ENCODE measurements at regions not wholly inside any gene's neighbourhood (a gene's known extent, or its start where the extent isn't known, plus 50 kb on each side); places are given as distances from the start of the nearest gene placed in this dataset.
"Not testable (repeated sequence)": the region's sequence is repeated elsewhere in the genome, so short reads cannot be mapped to it uniquely, and the experiment has no call there.

- no peak for DNase-seq
Measured at GRCh38 chr10:90975096-90975495, 54.2 kb upstream of the ANKRD1 start.

DNA sequence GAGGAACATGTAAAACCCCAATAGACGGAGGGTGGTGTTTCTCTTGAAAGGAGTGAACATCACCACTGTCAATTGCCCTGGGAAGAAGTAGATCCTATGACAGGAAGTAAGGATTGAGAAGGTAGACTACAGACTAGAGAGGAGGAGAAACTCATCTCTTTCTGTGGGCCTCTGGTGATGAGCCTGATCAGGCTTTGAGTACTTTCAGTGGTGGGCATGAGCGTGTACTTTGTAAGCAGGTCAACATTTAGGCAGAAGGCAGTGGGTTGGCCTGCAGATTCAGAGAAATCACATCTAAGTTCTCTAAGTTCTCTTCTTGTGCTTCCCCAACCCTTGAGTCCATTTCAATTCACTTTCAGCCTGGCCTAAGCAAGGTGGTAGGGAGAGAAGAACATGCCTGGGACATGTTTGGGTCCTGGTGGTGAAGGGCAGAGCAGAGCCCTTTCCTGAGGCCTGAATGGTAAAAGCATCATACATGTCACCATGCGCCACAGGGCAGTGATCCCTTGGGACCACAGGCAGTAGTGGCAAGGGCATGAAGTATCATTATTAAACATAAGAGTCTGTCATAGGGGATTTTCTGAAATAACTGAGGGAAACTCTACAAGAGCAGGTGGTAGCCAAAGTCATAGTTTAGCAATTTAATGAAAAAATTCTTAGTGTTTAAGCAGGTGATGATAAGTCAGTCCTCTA lies 56.4 kb upstream of the ANKRD1 start:
- no peak for DNase-seq

DNA sequence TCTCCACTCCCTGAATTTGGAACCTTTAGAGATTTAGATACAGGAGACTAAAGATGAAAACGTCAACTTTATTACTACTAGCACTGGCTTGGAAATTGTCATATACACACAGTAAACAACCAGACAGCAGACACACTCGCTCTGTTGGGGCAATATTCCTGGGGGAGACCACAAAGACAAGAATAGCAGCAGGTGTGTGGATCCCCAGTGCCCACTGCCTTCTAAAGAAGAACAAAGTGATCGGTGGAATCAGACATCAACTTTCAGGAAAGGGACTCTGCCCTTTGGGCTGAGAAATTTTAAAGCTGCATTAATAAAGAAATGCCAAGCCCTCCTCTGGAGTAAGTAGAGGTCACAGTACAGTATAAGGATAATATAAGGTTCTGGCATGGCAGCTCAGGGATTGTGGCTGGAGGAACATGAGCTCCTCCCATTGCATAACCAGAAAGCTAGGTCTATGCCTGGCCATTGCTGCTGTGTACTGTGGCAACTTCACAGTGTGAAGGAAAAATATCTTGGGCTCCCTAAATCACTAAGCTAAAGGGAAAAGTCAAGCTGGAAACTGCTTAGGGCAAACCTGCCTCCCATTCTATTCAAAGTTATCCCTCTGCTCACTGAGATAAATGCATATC lies 57.1 kb upstream of the ANKRD1 start:
- DNase-seq = no peak

DNA sequence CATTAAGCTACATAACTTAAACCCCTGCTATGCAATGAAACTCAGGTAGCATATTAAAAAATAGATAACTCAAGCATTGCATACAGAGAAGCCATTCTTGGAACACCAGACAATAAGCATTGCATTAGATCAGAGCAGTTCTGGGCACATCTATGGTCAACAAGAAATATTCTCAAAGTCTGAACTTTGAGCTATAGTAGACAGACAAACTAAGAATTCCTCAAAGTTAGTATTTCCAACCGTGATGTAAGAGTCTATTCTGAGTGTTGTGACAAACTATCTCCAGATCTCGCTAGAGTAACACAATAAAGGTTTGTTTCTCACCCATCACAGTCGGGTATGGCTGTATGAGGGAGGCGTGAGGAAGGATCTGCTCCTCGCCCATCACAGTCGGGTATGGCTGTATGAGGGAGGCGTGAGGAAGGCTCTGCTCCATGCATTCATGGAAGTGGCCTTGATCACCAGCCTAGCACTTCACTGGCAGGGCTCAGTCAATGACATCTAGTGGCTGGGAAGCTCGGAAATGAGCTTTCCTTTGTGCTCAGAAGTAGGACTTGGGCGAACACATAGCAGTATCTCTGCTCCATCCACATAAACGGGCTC lies 61.6 kb upstream of the ANKRD1 start:
- no peak for DNase-seq

DNA sequence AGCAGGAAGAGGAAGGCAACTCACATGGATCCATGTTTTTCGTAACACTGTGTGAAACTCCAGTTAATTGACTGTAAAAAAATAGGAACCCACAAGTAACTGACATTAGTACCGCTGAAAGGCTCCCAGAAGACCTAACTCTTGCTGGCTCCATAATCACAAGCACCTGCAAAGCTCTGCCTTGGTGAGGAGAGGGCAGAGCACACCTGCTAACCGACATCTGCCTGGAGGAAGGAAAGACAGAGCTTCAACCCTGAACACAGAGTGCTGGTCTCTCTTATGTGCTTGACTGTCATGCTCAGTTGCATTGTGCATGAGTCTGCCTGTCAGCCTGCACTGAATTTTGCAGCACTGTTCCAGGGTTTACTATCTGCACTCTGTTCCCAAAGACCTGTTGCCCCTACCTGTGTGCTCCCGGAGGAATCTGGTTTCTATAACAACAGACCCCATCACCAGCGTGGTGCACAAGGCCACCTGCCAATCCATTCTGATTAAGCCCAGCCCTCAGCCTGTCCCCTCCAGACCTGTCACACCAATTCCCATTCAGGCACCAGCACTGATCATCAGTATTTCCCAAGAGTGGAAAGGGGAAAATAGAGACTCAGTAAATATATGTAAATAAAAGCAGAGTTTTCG lies 63.1 kb upstream of the ANKRD1 start:
- no peak for DNase-seq

- DNase-seq = no peak
Measured at GRCh38 chr10:90984898-90985297, 64.0 kb upstream of the ANKRD1 start.

DNA sequence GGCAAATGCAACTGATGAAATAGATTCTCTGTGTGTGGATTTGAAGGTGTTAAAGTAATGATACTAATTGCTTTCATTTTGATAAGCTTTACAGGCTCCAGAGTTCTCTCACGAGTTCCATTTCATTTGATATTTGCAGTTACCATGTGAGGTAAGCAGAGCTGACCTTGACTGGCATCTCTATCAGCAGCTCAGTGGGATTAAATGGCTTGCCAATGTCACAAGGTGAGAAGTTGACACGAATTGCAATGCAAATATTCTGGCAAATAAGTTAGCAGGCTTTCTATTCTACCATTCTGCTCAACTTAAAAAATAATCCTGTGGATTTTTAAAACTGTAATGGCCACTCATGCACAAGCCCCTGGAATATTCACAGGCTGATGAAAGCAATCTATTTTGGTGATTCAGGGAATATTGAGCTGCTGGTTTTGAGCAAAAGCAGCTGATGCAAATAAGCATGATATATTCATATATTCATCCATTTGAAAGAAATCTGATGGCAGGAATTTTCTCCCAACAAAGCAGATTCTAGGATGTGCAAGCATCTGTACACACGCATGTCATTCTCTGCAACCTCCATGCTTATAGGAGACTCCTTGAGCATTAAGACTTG lies 64.5 kb upstream of the ANKRD1 start:
- no peak for DNase-seq

DNA sequence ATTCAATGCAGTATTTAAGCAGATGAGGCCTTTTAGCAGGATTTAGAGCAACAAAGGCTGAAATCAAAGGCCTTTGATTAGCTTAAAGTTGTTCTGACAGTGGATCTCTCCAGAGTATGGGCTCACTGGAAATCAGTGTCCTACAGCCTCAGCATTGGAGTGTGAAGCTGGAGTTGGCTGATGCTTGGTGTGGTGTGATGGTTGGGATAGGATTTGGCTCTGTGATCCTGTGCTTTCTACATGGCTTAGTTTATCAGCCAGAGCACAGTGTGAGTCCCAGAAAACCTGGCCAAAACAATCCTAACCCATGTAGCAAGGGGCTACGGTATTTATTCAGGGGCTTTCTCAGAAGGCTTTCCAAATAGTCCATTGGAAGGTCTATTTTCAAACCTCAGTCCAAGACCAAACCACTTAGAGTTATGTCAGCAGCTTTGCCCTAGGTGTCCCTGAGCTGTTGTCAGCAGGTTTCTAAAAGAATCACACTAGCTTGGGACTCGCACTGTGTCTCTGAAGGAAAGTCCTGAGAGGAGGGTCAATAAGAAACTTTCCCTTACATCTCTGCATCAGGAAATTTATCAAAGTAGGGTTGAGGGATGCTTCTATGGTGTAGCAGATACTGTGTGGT lies 65.4 kb upstream of the ANKRD1 start:
- DNase-seq = no peak

- DNase-seq = no peak
Measured at GRCh38 chr10:90986870-90987269, 66.0 kb upstream of the ANKRD1 start.

- DNase-seq = no peak
Measured at GRCh38 chr10:90987383-90987782, 66.5 kb upstream of the ANKRD1 start.

- DNase-seq = no peak
Measured at GRCh38 chr10:90988024-90988423, 67.1 kb upstream of the ANKRD1 start.

- no peak for DNase-seq
Measured at GRCh38 chr10:90988802-90989201, 67.9 kb upstream of the ANKRD1 start.

GRCh38 chr10:90989378-90989777 lies 68.5 kb upstream of the ANKRD1 start:
- DNase-seq = no peak

GRCh38 chr10:90992462-90992861 lies 71.6 kb upstream of the ANKRD1 start:
- no peak for DNase-seq

DNA sequence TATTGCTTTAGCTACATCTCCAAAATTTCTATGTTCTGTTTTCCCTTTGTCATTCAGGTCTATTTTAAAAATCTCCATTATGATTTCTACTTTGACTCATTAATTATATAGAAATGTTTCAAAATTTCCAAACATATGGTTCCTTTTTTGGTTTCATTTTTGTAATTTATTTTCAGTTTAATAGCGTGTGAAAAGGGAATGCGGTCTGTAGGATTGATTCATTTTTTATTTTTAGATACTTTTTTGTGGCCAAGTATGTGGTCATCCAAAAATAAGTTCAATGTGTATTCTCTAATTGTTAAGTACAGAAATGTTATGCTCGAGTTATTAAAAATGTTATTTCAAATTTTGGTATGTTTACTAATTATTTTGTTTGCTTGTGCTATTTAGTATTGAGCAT lies 72.5 kb upstream of the ANKRD1 start:
- no peak for DNase-seq

DNA sequence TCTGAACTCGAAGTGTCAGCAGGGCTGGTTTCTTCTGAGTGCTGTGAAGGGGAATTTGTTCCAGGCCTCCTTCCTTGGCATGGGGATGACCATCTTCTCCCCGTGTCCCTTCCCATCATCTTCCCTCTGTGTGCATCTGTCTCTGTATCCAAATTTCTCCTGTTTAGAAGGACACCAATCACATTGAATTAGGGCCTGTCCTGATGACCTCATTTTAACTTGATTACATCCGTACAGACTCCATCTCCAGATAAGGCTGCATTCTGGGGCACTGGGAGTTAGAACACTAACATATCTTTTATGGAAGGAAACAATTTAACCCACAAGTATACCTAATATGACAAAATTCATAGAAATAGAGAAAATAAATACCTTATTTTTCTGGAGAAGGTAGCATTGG lies 76.8 kb upstream of the ANKRD1 start:
- no peak for DNase-seq

- DNase-seq = no peak
Measured at GRCh38 chr10:90998733-90999511, 78.0 kb upstream of the ANKRD1 start.

GRCh38 chr10:90999512-91000172 lies 78.8 kb upstream of the ANKRD1 start:
- DNase-seq = no peak

- DNase-seq = no peak
Measured at GRCh38 chr10:91000470-91000869, 79.6 kb upstream of the ANKRD1 start.

DNA sequence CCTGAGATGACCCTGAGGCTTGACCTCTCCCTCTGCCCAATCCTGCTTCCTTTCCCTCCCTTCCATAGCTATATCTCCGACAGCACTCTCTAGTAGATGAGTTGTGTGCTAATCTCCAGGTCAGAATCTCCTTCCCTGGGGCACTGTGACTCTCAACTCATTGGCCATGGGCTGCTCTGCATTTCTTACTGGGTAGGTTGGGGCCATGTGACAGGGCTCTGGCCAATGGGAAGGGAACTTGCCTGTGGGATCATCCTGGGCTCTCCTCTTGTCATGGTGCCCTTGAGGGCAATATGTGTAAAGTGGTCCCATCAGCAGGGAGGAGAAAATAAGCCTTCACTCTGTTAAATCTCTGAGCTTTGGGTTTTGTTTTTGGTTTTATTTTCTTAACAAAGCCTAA lies 80.1 kb upstream of the ANKRD1 start:
- DNase-seq = no peak

DNA sequence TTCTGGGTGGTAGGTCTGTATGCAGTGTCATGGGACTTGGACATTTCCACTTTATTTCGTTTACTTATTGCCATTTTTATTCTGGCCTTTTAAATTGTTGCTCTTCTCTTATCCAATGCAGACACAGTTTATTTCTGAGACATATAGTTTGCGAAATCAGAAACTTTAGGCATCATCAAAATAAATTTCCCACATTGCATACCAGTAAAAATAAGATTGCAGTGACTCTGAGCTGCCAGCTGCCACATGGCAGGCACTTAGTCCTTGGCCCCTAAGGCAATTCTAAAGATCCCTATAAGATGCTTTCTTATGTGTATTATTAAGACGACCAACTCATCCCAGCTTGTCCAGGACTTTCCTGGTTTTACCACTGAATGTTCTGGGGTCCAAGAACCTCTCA lies 81.8 kb upstream of the ANKRD1 start:
- DNase-seq = no peak

GRCh38 chr10:91003379-91003778 lies 82.5 kb upstream of the ANKRD1 start:
- not testable (repeated sequence) for DNase-seq
